ENCODE measurements at regions not wholly inside any gene's neighbourhood (a gene's known extent, or its start where the extent isn't known, plus 50 kb on each side); places are given as distances from the start of the nearest gene placed in this dataset.

GRCh38 chr2:38218591-38218991, 142.6 kb upstream of the CYP1B1 start:
- Histone ChIP-seq H2BK12ac (ENCODE audit: insufficient read length, low read depth, low read length) (no peak overlapping the region), H3K79me1 (ENCODE audit: insufficient read depth, low read depth, low read length, poor library complexity, severe bottlenecking) (no peaks in the 10 kb centered on the region), H2AK5ac (ENCODE audit: insufficient read length, low read length) (no peak overlapping the region), H3T11ph (ENCODE audit: low read length) (no peak overlapping the region), H2AFZ (ENCODE audit: low read length) (no peak overlapping the region), H3K23me2 (ENCODE audit: insufficient read length, low read depth, low read length, poor library complexity, severe bottlenecking) (no peaks in the 10 kb centered on the region), H2BK5ac (ENCODE audit: insufficient read length, low read length) (no peak overlapping the region), H3K23ac (ENCODE audit: insufficient read length, low read depth, low read length) (no peak overlapping the region), H3K27me3 (ENCODE audit: insufficient read depth, low read length) (no peaks in the 10 kb centered on the region), H4K5ac (ENCODE audit: insufficient read length, low read depth, low read length) (no peak overlapping the region), H2BK15ac (ENCODE audit: low read depth, low read length) (no peak overlapping the region), H3K9ac (ENCODE audit: extremely low read depth, insufficient read length, low read length) (no peak overlapping the region), H3K4me1 (ENCODE audit: insufficient read depth, low read length) (no peaks in the 10 kb centered on the region), H3K4me2 (ENCODE audit: insufficient read depth, insufficient read length, low read length) (no peak overlapping the region), H4K8ac (replicated peaks; ENCODE audit: insufficient read length, low read depth, low read length) (no peak overlapping the region), H3K9me3 (ENCODE audit: control insufficient read depth, low read depth, low read length) (no peaks in the 10 kb centered on the region), H3K18ac (ENCODE audit: insufficient read length, low read depth, low read length) (no peak overlapping the region), H3K14ac (ENCODE audit: insufficient read depth, low read length) (no peak overlapping the region; the same call in 1 of the 2 replicates), H3K79me2 (ENCODE audit: insufficient read depth, low read length) (no peaks in the 10 kb centered on the region), H2BK120ac (ENCODE audit: low read depth, low read length, poor library complexity, severe bottlenecking) (no peak overlapping the region), H2BK20ac (ENCODE audit: low read depth, low read length, poor library complexity, severe bottlenecking) (no peak overlapping the region), H3K27ac (ENCODE audit: insufficient read length, low read depth, low read length) (no peak overlapping the region), H3K4ac (ENCODE audit: low read depth, low read length) (no peak overlapping the region), H3K56ac (ENCODE audit: insufficient read length, low read depth, low read length) (no peak overlapping the region), H4K91ac (ENCODE audit: insufficient read length, low read depth, low read length) (no peak overlapping the region), H4K20me1 (ENCODE audit: control insufficient read depth, insufficient read depth, insufficient read length) (no peaks in the 10 kb centered on the region)
- H3K4me1 Mint-ChIP-seq, result no peaks in the 10 kb centered on the region
- no peak overlapping the region for H3K27ac Mint-ChIP-seq
- peaks cover 16% of the 10 kb centered on the region for H3K27me3 Mint-ChIP-seq (ENCODE audit: low read depth)
- TF ChIP-seq CTCF (conservative IDR thresholded peaks at IDR 0.05), result no peak
- no CpG with 5 or more reads among the region's 4 CpGs for WGBS (ENCODE audit: extremely low coverage, insufficient read length, low lambda C conversion rate)
- no peak overlapping the region for H3K4me3 Mint-ChIP-seq
- H3K9me3 Mint-ChIP-seq, result peaks cover 0 to 5% of the 10 kb centered on the region in 2 experiments; a peak in 2 of 5 replicates
- H3K36me3 Mint-ChIP-seq (ENCODE audit: insufficient read depth in 1 of 3, low read depth in 3 of 3), result peaks cover 0 to 2% (median 0%) of the 10 kb centered on the region in 3 experiments; a peak in 2 of 7 replicates
- DNase-seq, result no peak
